PC-9 (cell line): ENCODE measurements at regions not wholly inside any gene's neighbourhood (a gene's known extent, or its start where the extent isn't known, plus 50 kb on each side); places are given as distances from the start of the nearest gene placed in this dataset.

Source experiments
- CTCF ChIP-seq: fragments of 200-600 bp; sonication (generic); conservative IDR thresholded peaks from 2 replicates; pipeline ENCODE4 v1.6.1; 2017; ENCODE audit warnings: mixed run types, antibody characterized with exemption, mild to moderate bottlenecking, moderate library complexity
- EZH2 ChIP-seq: fragments of 200-600 bp; sonication (generic); IDR thresholded peaks from 2 replicates; pipeline ENCODE4 v1.8.0; 2017; ENCODE audit warnings: antibody characterized with exemption, low read depth

GRCh38 chr1:90134175-90134955 lies 139.5 kb downstream of the ZNF326 start:
- TF ChIP-seq CTCF (no peak), EZH2 (no peak)
